ENCODE measurements at regions not wholly inside any gene's neighbourhood (a gene's known extent, or its start where the extent isn't known, plus 50 kb on each side); places are given as distances from the start of the nearest gene placed in this dataset.

DNA sequence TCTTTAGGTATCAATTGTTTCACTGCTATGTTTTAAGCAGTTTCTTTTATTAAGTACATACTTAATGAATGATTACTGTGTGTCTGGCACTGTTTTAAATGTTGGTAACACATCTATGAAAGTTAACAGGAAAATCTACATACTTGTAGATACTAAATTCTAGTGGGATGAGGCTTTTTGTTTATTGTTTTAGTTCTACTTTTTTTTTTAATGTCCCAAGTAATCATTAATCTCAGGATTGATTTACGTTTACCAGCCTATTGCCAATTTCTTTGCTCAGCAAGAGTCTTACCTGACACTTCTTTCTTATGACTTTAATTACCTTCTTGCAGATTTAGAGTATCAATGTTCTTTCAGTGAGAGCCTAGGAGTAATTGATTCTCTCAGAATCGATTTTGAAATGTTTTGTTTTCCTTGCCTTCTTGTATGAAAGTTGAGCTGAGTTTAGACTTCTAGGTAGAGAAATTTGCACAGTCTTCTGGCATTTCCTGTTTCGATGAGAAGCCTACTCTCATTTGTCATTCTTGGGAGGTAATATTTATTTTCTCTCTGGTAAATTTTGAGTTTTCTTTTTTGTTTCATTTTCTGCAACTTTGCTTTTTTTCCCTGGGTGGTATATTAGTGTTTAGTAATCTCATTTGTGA lies 235.2 kb upstream of the ANKRD50 start:
- no peak overlapping the region for H2BK20ac ChIP-seq (ENCODE audit: low read length)
- DNase-seq (ENCODE audit: low read depth in 1 of 2, low spot score in 2 of 2) (no peak), FAIRE-seq (no peak)
- no peak overlapping the region for H3K27ac ChIP-seq (ENCODE audit: low read depth, low read length)
- WGBS, 2 experiments (ENCODE audit: extremely low coverage in 1 of 2, insufficient coverage in 1 of 2, insufficient read length in 1 of 2, insufficient replicate concordance in 2 of 2, low coverage in 1 of 2, low lambda C conversion rate in 2 of 2, missing lambda C conversion rate in 1 of 2) = 86% methylated on average over 3 of the region's 3 CpGs; no CpG with 5 or more reads in 1 of the 2 experiments
- CTCF ChIA-PET (ENCODE audit: partially characterized antibody) = no interaction called here
- H3K4me2 ChIP-seq (ENCODE audit: insufficient read depth in 1 of 2, low read depth in 2 of 2, low read length in 2 of 2) = no peak overlapping the region
- H3K23me2 ChIP-seq (ENCODE audit: low read depth, low read length) = no peaks in the 10 kb centered on the region
- H3K14ac ChIP-seq (ENCODE audit: insufficient read length) = no peak overlapping the region
- no peak overlapping the region for H2BK15ac ChIP-seq (ENCODE audit: low read length)
- no peak overlapping the region for H3K56ac ChIP-seq (replicated peaks; ENCODE audit: insufficient read length, low read depth, low read length)
- no peak overlapping the region for H2AK5ac ChIP-seq (ENCODE audit: low read depth, low read length)
- no peak overlapping the region for H3K4me3 ChIP-seq (ENCODE audit: extremely low read depth in 1 of 4, insufficient read depth in 2 of 4, low read depth in 3 of 4, low read length in 4 of 4)
- H3K4ac ChIP-seq (replicated peaks; ENCODE audit: insufficient read length, low read depth, low read length) = no peak overlapping the region
- no peaks in the 10 kb centered on the region for H3K4me1 ChIP-seq (replicated peaks in 1 of 4; ENCODE audit: control insufficient read depth in 3 of 4, insufficient read depth in 4 of 4, low read length in 3 of 4)
- no peaks in the 10 kb centered on the region for H3K27me3 ChIP-seq (replicated peaks in 1 of 4; ENCODE audit: control insufficient read depth in 3 of 4, extremely low read depth in 1 of 4, insufficient read depth in 3 of 4, low read length in 3 of 4)
- H3K9ac ChIP-seq (replicated peaks in 1 of 4; ENCODE audit: extremely low read depth in 1 of 4, low read depth in 3 of 4, low read length in 3 of 4) = no peak overlapping the region
- no peak overlapping the region for H3K18ac ChIP-seq (ENCODE audit: extremely low read depth, low read length)
- H3K79me1 ChIP-seq (ENCODE audit: low read depth, low read length) = no peaks in the 10 kb centered on the region
- H4K5ac ChIP-seq (ENCODE audit: insufficient read length, low read depth, low read length) = no peak overlapping the region
- no peak overlapping the region for H2AFZ ChIP-seq (ENCODE audit: low read length)
- H3K9me3 ChIP-seq (ENCODE audit: insufficient read depth in 2 of 2, low read depth in 1 of 2, low read length in 1 of 2) = no peaks in the 10 kb centered on the region
- no peak overlapping the region for H2BK5ac ChIP-seq (ENCODE audit: low read depth, low read length)
- no peak overlapping the region for H4K91ac ChIP-seq (replicated peaks; ENCODE audit: insufficient read length, low read length)
- no peaks in the 10 kb centered on the region for H3K79me2 ChIP-seq (ENCODE audit: control insufficient read depth in 1 of 2, insufficient read depth in 2 of 2, low read length in 2 of 2)
- no peak overlapping the region for H3K23ac ChIP-seq (ENCODE audit: insufficient read length)
- no peaks in the 10 kb centered on the region for H4K20me1 ChIP-seq (replicated peaks in 1 of 2; ENCODE audit: control insufficient read depth in 1 of 2, insufficient read depth in 2 of 2, low read length in 2 of 2)
- POLR2A ChIA-PET (ENCODE audit: partially characterized antibody) = no interaction called here
- no peak overlapping the region for H4K8ac ChIP-seq (ENCODE audit: extremely low read depth, insufficient read depth, low read length)
- H2BK120ac ChIP-seq (replicated peaks; ENCODE audit: low read depth, low read length) = no peak overlapping the region
- no peaks in the 10 kb centered on the region for H3K36me3 ChIP-seq (ENCODE audit: control insufficient read depth in 2 of 4, insufficient read depth in 4 of 4, low read length in 3 of 4)
- H2BK12ac ChIP-seq (ENCODE audit: low read depth, low read length) = no peak overlapping the region
- TF ChIP-seq RXRA (IDR thresholded peaks at IDR 0.05; ENCODE audit: insufficient read depth, low read depth, low read length) (no peak), CHD2 (IDR thresholded peaks at IDR 0.05; ENCODE audit: low read length) (no peak), SIN3A (conservative IDR thresholded peaks at IDR 0.05 in 1 of 2, IDR thresholded peaks at IDR 0.05 in 1 of 2; ENCODE audit: low read depth in 1 of 2, low read length in 2 of 2) (no peak), HDAC2 (IDR thresholded peaks at IDR 0.05; ENCODE audit: borderline replicate concordance in 1 of 2, low read depth in 2 of 2, low read length in 2 of 2) (no peak), CHD1 (IDR thresholded peaks at IDR 0.05; ENCODE audit: low read depth, low read length) (no peak), FOSL1 (IDR thresholded peaks at IDR 0.05; ENCODE audit: insufficient read depth, low read depth, low read length) (no peak), RBBP5 (IDR thresholded peaks at IDR 0.05; ENCODE audit: borderline replicate concordance, low read depth, low read length) (no peak), TCF12 (IDR thresholded peaks at IDR 0.05; ENCODE audit: low read depth, low read length) (no peak)
- TF ChIP-seq, protein P1, sequence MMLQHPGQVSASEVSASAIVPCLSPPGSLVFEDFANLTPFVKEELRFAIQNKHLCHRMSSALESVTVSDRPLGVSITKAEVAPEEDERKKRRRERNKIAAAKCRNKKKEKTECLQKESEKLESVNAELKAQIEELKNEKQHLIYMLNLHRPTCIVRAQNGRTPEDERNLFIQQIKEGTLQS (IDR thresholded peaks at IDR 0.05; ENCODE audit: insufficient read depth, low read depth, low read length) = no peak
- TF ChIP-seq, protein P2, sequence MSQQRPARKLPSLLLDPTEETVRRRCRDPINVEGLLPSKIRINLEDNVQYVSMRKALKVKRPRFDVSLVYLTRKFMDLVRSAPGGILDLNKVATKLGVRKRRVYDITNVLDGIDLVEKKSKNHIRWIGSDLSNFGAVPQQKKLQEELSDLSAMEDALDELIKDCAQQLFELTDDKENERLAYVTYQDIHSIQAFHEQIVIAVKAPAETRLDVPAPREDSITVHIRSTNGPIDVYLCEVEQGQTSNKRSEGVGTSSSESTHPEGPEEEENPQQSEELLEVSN (IDR thresholded peaks at IDR 0.05) = no peak

Data from H1 (cell line).